Endometrium (tissue), 2 donors: ENCODE measurements at regions not wholly inside any gene's neighbourhood (a gene's known extent, or its start where the extent isn't known, plus 50 kb on each side); places are given as distances from the start of the nearest gene placed in this dataset.
"Not testable (repeated sequence)": the region's sequence is repeated elsewhere in the genome, so short reads cannot be mapped to it uniquely, and the experiment has no call there.

ENCODE experiments used
- FAIRE-seq: peaks from 2 replicates; lab custom pipeline; 2012; peaks lifted over from hg19 to GRCh38; lab: Jason Lieb, UNC
- donor health status: control.
- donor health status: control.

GRCh38 chr18:29360659-29361058, 1183.7 kb upstream of the CDH2 start:
- not testable (repeated sequence) for FAIRE-seq

- FAIRE-seq, result not testable (repeated sequence)
Observed at GRCh38 chr18:29359222-29359621, 1182.3 kb upstream of the CDH2 start.

DNA sequence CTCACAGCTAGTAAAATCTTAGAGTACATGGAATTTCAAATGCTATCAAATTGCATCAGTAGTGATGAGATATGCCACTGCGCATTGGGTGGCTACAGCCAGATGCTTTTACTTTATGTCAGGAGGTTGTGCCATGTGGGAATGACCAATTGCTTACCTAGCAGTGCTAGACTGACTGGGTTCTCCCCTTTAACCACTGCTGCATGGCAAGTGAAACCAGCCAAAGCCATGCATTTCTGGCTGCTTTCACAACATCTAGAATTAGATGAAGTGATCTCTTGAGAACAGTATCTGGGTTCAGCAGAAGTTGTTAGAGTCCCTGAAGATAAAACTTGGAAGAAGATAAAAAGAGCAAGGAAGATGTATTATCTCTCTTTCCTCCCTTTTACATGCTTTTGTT, 1174.2 kb upstream of the CDH2 start:
- no peak for FAIRE-seq

- no peak for FAIRE-seq
Observed at GRCh38 chr18:29328932-29329331, 1152.0 kb upstream of the CDH2 start.

GRCh38 chr18:29326214-29326613, 1149.3 kb upstream of the CDH2 start:
- FAIRE-seq, result no peak

- FAIRE-seq, result no peak
Observed at GRCh38 chr18:29321561-29321960, 1144.6 kb upstream of the CDH2 start.

GRCh38 chr18:29313312-29313711, 1136.4 kb upstream of the CDH2 start:
- FAIRE-seq, result no peak

- no peak for FAIRE-seq
Observed at GRCh38 chr18:29311580-29311979, 1134.7 kb upstream of the CDH2 start.

DNA sequence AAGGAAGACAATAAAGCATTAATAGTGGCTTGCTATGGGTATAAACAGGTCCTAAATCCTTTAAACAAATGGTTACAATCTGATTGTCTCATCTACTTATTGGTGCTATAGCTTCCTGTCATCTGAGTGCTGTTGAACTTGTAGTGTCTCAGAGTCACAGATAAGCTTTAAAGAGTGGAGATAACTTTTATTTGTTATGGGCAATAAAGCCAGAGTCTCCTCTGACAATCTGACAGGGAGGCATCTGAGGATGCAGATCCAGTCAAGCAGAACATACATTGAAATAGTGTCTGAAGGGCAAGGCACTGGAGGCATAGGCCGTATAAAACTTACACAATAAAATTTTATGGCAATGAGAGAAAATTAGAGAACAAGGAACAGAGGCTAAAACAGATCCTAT, 1132.4 kb upstream of the CDH2 start:
- FAIRE-seq, result no peak

DNA sequence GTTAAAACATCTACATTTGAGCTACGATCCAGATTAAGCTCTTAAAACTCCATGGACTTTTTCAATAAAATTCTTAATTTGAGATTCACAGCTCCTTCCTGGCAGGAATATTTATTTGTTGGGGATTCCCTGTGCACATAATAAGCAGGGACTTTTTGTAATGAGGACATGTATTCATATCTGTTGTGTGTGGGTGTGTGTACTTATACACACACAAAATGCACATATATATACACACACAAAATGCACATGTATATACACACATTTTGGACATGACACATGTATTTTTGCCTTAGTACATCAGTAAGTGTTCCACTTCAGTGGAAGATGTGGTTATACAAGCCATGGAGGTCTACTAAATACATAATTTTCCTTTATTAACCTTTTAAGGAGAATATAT, 1131.1 kb upstream of the CDH2 start:
- peak; percentile 43 for FAIRE-seq

DNA sequence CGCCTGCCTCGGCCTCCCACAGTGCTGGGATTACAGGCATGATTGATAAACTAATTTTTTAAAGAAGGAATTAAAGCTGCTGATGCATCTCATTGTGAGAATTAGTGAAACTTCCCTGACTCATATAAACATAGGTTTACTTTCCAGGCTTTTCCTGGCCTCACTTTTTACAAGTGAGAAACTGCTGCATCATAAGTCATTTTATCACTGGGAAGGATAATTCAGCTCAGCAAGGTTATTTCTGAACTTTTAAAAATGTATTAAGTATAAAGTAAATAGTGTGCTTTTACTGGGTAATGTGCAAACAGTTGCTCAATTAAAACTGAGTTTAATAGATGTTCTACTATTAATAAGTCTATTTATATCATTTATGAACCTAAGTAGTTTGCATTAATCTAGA, 1130.3 kb upstream of the CDH2 start:
- FAIRE-seq, result no peak

DNA sequence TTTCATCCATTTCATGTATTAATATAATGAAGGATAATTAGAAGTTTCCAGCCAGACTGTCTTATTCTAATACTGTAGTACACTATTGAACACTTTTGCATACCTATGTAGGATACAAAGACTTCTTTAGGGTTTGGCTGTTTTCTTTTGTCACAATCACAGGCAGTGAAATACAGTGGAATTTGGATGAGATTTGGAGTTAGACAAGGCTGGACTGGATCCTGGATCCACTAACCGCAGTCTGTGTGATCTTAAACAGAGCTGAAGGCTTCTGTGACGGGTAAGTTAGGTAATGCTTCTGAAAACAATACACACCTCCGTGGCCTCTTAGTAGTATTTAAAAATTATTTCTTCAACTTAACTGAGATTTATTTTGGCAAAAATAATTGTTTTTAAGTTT, 1128.6 kb upstream of the CDH2 start:
- FAIRE-seq, result no peak

DNA sequence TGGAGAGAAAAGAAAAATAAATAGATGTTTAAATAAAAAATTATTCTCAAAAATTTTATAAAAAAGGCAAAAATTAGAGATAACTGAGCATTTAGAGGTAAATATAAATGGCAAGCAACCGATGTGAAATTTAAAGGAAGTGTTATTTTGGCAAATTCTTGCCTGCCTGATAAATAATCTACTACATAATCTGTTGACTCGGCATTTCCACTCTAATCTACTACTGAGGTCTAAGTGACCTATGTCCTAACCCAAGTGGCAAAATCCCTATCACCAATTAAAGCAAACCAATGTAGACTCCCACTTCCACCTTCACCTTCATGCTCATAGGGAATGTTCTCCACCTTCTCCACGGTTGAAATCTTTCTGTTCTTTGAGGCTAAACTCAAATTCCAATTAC, 1124.1 kb upstream of the CDH2 start:
- FAIRE-seq, result no peak

- no peak for FAIRE-seq
Observed at GRCh38 chr18:29285471-29285870, 1108.5 kb upstream of the CDH2 start.

GRCh38 chr18:29271501-29271900, 1094.6 kb upstream of the CDH2 start:
- FAIRE-seq, result no peak

DNA sequence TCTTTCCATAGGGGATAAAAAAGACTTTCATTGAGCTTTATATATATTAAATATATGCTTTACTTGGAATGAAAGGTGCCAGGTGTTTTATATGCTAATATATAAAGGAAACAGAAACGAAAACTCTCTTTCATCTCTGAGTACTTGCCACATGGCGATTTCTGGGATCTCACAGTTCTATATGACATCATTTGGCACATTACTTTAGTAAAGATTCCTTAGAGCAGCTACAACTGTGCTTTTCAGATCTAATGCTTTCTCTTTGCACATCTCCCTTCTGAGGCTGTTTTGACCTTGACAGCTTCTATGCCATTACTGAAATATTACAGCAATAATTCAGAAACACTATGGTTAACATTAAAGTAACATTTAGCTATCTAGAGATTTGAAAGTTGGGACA, 1082.9 kb upstream of the CDH2 start:
- no peak for FAIRE-seq

DNA sequence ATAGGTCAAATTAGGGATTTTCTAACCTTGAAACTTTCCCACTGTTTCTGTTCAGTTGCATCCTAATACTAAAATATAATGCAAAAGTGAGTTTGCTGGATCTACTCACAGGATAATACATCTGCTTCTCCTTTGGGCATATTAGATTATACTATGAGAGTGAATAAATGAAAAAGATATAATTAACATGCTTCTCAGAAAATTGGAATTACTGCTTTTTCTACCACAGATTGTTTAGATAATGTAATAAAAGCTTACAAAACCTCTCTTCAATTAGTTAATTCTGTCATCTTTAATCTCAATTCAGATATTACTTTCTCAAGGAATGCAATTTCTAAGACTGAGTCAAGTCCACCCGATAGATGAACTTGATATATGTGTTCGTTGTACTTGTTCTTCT, 1077.2 kb upstream of the CDH2 start:
- no peak for FAIRE-seq

- FAIRE-seq, result no peak
Observed at GRCh38 chr18:29251681-29252080, 1074.8 kb upstream of the CDH2 start.

DNA sequence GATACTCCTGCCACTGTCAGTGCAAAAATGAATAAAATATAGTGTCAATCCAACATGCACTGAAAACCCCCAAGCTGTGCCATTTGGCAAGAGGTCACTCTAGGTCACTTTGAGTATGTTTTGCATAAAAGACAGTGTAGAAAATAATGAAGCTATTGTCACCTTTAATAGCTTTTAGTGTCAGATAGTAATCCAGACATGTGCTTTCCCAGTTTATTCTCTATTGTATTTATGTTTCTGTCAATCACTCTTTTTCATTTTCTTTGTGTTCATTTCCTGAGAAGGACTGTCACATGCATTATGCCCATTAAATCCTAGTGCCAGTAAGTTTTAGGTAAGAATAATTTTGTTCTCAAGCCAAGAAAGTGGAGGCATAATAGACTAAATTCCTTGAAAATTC, 1073.9 kb upstream of the CDH2 start:
- FAIRE-seq, result no peak

GRCh38 chr18:29250259-29250658, 1073.3 kb upstream of the CDH2 start:
- FAIRE-seq, result no peak

GRCh38 chr18:29248805-29249204, 1071.9 kb upstream of the CDH2 start:
- FAIRE-seq, result no peak

DNA sequence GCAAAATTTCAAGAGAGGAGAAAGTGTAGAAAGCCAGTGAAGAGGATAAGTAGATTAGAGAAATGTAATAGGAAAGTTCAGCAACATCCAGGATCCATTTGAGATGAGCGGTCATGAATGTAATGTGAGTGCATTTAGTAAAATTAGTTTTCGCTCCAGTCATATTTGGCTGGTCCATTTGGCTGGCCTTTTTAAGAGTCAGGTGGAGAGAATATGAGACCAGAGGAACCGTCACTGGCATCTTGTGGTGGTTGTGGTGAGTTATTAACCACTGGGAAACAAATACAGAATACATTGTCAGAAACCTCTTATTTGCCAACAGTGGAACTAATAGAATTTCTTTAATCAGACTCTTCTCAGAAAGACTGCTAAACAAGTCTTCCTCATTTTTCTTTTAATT, 1064.3 kb upstream of the CDH2 start:
- no peak for FAIRE-seq

DNA sequence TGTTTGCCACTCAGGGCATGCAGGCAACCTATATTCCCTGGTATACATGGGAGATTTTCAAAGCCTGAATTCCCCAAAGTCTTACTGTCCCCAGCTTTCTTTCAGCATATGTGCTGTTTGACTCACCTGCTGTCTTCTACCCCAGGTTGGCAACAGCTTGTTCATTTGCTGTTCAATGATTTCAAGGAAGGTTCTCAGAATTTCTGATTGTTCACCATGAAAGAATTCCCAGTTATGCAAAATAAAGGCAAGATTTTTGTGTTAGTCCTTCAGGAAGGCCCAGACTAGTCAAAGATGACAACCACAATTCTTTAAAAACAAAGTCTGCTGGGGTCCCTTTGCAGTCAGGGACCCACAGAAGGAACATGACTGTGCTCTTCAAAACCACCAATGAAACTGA, 1057.8 kb upstream of the CDH2 start:
- no peak for FAIRE-seq

DNA sequence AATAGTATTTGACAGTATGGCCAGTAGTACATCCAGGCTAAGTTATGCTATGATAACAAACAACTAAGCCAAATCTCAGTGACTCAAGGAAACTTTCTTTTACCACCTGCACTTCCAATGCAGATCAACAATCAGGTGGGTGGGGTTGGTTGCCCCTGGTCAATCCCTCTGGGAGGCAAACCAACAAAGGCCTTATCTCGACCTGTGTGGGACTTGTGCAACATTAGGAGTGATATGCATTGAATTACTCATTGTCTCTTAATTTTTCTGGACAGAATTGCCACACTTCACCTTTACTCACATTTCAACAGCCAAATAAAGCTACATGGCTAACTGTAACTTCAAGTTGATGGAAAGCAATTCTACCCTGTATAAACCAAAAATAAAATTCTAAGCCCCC, 1049.3 kb upstream of the CDH2 start:
- FAIRE-seq, result no peak

DNA sequence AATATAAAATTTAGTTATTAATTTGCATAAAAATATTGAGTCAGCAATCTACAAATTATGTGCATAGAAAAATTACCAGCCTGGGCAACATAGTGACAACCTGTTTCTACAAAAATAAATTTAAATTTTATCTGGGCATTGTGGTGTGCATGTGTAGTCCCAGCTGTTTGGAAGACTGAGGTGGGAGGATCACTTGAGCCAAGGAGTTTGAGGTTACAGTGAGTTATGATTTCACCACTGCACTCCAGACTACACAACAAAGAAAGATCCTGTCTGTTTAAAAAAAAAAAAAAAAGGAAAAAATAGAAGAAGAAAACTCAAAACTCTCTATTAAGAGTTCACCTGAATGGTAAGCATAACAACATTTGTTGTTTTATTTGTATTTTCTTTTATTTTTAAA, 1048.4 kb upstream of the CDH2 start:
- no peak for FAIRE-seq
